GM19397 (cell line): ENCODE measurements at regions not wholly inside any gene's neighbourhood (a gene's known extent, or its start where the extent isn't known, plus 50 kb on each side); places are given as distances from the start of the nearest gene placed in this dataset.
A peak's percentile ranks its signal among the peaks of the same experiment; 100 is the strongest.

Experiments used
- ATAC-seq: cut with Tn5 transposase; IDR thresholded peaks from one replicate; pipeline ENCODE4 v1.9.1; 2021; ENCODE audit warnings: mild to moderate bottlenecking, moderate library complexity; ENCODE audit not compliant: unreplicated experiment

DNA sequence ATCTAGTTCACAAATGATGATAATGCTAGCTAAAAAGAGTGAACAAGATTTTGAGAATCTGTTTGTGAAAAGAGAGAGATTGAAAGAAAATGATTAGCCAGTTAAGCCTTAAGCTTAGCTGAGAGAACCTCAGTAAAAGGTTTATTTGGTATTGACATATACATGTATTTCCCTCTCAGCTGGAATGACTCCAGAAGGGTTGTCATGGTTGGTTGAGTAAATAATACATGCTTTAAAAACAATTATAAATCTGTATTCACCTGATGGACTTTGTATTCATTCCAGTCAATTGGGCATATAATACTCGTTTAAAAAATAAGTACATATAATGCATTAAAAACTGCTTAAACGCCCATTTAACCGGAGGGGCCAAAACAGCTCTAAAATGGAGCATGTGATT is 181.4 kb downstream of the GRB14 start:
- no peak for ATAC-seq

DNA sequence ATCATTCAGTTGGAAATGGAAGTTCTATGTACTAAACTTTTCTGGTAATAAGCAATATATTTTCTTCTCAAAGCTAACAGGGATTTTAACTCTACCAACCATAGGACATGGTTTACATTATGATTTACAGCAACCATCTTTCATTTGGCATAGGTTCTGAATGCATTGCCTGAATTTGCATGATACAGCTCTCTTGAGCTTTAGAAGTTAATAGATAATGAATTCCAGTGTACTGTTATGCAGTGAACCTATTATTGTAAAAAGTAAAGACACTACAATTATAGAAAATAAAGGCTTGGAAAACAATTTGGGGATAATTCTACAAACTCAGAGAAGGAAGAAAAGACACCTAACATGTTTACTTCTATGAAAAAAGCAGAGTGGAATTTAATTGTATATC is 182.0 kb downstream of the GRB14 start:
- ATAC-seq = no peak

DNA sequence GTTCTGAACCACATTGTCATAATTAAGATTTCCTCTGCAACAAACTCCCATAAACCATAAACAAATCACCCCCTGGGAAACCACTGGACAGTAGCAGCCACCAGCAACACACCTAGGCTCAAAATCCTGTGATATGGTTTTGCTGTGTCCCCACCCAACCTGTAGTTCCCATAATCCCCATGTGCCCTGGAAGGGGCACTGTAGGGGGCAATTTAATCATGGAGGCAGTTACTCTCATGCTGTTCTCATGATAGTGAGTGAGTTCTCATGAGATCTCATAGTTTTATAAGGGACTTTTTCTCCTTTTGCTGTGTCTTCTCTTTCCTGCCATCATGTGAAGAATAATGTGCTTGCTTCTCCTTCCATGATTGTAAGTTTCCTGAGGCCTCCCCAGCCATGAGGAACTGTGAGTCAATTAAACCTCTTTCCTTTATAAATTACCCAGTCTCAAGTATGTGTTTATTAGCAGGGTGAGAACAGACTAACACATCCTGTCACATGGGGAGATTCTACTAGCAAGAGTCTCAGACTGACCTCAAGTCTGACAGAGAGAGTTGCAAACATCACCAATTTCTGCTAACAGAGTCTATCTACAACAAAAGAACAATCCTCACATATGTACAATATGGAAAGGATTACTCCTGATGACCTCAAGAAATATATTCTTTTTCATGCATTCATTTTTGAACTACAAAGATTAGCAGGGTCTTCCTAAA is 182.6 kb downstream of the GRB14 start:
- no peak for ATAC-seq

DNA sequence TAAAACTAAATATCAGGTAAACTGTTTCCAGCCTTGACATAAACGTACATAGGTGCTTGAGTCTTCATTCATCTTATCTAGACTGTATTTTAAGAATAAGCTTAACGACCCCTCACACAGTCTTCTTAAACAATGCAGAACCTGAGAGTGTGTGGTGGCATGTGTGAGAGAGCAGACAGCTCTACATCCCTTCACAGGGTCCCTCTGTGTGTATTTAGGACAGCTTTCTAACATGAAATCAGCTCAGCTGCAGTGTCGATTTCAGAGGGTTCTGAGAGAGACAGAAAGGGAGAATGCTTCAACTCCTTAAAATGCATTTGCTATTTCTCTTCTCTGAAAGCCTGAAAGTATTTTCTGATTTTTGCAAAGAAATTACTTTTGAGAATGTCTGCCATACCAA is 185.2 kb downstream of the GRB14 start:
- ATAC-seq = no peak

DNA sequence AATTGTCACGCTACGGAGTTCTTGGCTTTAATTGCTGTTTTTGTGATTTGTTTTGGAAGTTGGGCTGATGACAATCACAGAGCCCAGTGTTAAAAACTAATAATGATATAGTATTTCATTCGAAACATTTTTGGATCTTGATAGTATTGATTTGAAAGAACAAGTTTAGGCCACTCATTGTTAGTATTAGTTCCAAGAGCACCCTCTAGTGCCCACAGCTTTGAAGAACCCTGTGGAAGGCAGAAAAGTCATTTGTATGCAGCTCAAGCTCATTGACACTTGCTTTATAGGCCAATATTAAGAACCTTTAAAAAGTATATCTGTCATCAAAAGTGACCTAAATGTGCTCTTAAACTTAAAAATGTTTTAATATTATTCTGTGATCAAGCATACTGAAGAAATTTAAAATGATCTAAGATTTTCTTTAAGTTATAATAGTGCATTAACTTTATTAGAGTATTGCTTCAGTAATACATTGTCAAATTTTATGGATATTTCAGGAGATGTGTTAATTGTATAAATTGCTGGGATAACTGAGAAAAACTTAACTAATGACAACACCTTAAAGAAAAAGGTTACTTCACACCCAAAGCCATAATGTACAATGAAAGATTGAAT is 191.0 kb downstream of the GRB14 start:
- no peak for ATAC-seq

DNA sequence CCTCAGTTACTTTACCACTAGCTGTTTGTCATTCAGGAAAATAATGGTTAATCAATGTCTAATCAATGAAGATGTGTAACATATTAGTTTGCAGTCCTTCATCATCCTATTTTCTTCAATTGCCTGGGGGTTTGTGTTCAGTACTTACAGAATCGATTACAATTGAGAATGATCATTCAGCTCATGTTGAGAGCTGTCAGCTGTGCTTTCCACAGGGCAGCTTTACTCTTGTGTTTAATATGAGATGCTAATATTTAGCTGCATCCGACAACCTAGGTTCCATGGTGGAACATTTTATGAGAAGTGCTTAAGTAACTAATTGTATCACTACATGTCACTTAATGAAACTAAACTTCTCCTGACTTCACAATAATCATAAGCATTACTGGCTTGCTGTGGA is 191.9 kb downstream of the GRB14 start:
- ATAC-seq = no peak

DNA sequence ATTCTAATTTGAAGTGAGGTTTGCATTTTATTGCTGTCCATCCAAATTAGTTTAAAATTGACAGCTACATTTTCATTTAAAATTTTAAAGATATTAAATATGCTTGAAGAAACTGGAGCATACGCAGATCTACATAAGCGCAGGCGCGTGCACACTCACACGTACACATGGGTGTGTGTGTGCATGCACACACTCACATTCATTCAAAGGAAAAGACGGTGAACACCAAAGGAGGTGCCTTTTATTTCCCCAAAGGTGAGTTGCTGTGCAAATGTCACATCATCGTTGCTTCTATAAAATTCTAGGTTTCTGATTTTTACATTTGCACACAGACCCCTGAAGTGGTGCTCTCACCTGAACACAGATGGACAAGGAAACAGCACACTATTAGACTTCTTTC is 194.2 kb downstream of the GRB14 start:
- no peak for ATAC-seq

DNA sequence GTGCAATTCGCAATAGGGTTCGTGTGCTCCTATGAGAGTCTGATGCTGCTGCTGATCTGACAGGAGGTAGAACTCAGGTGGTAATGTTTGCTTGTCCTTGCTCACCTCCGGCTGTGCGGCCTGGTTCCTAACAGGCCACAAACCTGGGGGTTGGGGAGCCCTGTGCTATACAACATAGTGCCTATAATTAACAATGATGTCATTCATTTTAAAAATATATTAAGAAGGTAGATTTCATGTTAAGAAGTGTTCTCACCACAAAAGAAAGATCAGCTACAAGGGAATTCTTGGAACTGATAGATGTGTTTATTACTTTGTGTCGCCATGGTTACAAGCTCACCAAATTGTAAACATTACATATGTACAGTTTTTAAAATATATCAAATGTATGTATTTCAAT is 200.5 kb downstream of the GRB14 start:
- no peak for ATAC-seq

DNA sequence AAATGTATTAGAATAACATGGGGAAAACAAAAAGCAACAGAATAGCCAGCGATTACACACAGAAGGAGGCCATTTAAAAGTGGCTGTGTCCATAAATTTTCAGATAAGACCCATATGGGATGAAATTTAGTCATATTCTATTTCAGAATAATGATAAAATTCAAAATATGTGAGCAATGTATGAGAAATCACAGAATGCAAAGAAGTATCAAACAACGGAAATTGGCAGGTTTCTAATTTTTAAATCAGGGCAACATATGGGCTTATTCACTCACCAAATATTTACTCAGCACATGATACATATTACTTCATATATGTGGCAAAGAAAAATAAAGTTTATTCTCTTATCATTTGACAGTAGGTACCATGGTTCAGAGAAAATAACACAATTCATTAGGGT is 208.5 kb downstream of the GRB14 start:
- no peak for ATAC-seq

DNA sequence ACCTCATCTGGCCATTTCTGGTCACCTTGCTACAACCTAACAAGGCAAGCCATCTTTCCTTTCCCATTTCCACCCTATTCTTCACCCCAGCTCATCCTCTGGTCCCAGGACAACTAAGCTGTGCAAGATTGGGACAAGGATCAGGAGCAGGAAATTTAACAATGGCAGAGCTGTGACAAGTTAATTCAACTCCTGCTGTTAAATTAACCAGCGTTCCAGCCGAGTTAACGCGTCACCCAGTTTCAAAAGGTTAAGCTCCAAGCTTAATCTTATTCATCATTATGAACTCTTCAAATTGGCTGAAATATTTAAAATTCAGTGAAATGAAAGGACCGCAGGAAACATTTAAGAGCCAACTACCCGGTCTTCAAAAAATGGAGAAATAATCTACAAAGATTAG is 231.9 kb downstream of the GRB14 start:
- no peak for ATAC-seq

DNA sequence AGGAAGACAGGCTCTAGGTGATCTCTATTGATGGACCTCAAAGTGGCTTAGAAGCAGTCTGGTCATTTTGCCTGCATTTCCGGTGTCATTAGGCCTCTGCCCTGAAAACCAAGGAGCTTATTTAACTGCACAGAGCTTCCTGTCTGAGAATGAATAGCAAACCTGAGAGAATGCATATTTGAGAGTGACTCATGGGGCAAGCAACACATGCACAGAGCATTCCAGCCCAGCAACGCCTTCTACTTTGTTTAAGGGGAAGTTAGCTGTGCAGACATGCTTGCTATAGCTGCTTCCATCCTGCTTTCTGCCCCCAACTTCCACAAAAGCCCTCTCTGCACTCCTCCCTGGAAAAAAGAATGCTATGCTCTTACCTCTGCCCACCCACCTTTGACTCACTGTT is 232.8 kb downstream of the GRB14 start:
- ATAC-seq = peak; percentile 72

DNA sequence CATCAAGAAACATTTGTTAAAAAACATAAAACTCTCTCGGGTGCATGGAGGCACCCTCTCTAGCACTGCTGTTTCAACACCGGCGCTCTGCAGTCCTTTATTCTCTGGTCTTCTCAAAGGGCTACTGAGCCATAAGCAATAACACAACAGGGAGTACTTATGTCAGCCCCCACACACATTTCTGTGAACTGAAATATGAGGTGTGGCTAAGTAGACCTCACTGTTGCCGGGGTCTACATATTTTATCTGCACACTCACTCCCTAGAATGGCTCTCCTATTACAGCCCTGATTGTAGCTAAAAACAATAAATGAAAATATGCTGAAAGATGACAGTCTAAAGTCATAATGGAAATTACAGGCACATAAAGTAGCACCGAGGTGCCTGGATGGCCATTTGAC is 235.1 kb downstream of the GRB14 start:
- no peak for ATAC-seq

DNA sequence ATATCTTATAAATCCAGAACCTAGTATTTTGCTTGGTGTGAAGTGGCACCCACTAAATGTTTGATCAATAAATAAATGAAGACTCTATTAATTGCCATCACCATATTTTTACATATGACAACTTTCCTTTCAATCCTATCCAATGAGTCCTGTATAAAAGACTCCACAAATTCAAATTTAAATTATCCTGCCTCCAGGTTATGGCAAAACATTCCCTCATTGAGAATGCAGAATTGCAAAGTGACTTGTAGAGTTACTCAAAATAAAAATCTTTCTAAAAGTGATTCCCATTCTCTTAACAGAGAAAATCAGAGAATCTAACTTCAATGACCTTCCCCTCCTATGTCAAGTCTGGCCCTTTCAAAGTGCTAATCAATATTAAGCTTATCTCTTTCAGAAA is 236.8 kb downstream of the GRB14 start:
- no peak for ATAC-seq

DNA sequence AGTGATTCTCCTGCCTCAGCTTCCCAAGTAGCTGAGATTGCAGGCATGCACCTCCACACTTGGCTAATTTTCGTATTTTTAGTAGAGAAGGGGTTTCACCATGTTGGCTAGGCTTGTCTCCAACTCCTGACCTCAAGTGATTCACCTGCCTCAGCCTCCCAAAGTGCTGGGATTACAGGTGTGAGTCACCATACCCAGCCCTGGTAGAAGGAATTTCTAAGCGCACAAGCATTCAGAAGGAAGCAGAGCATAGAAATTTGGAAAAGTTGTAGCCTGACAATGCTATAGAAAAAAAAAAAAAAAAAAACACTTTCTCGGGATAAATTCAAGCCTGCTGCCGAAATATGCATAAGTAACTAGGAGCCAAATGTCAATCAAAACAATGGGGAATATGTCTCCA is 249.4 kb downstream of the GRB14 start:
- ATAC-seq = no peak

DNA sequence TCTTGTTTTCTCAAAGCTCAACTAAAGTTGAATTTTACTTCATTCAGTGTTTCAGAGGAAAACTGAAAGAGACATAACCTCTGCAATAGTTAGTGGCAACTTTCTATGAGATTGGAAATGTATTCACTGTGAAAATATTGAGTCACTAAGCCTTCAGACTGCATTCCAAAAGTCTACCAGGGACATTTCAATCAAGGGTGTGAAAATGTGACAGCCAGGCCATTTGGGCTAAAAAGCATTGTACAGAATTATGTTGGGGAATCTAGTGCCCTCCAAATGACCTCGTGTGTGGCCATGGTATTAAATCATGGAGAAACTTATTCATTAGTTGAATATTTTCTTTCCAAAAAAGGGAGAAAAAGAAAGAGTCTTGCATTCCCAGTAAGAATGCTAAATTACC is 251.9 kb downstream of the GRB14 start:
- no peak for ATAC-seq

DNA sequence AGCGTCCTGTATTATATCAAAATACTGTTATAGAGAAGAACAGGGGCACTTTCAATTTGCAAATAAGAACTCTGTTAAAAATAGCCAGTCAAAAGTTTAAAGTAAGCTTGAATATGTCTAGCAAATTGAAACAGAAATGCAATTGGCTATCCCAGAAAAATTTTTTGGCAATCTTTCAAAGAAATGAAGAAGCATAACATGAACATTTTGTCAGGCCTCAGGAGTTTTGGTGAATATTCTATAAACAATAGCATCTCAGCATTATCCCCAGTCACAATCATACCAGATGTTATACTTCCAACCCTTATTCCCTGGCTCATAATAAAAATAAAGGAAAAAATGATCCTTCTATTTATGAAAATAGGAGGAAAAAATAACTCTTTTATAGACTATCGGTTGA is 252.4 kb downstream of the GRB14 start:
- no peak for ATAC-seq

DNA sequence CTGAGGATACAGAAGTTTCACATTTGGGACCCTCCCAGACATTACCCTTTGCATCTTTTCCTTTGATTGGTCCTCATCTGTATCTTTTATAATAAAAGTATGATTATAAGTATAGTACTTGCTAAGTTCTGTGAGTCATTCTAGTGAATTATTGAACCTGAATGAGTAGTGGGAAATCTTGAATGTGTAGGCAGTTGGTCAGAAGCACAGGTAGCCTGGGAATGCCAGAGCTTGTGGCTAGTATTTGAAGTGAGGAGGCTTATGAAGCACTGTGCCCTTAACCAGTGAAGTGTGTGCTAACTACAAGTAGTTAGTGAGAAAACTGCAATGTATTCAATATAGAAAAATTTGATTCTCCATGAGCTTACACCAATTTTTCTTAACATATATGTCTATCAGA is 257.6 kb downstream of the GRB14 start:
- ATAC-seq = no peak

DNA sequence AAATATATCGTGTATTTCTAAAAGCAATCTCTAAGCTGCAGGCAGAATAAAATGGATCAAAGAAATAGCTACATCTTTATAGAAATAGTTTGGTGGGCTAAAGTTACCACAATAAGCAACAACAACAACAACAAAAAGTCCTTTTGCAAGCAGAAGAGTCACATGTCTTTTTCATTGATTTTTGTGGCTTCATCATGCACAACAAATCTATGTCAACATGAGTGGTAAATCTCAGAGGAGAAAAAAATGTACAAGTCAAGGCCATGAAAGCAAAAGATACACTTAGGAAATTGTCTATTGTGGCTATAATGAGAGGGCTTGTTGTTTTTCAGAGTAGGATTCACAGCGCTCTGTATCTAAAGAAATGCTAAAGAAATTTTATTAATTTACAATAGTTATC is 269.7 kb downstream of the GRB14 start:
- no peak for ATAC-seq

DNA sequence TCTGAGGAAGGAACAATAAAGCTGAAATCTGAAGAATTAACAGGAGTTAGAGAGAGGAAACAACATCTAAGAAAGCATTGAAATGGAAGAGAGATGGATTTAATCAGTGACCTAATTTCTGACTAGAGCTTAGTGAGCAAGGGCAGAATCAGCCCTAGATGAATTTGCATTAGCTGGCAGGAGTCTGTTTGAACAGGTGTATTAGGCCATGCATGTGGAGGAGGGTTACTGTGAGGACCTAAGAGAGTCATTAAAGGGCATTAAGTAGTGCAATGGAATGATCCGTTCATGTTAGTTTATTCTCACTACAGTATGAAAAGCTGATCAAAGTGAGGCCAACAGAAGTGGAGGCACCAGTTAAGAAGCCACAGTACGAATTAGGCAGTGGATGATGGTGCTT is 285.3 kb downstream of the GRB14 start:
- no peak for ATAC-seq

DNA sequence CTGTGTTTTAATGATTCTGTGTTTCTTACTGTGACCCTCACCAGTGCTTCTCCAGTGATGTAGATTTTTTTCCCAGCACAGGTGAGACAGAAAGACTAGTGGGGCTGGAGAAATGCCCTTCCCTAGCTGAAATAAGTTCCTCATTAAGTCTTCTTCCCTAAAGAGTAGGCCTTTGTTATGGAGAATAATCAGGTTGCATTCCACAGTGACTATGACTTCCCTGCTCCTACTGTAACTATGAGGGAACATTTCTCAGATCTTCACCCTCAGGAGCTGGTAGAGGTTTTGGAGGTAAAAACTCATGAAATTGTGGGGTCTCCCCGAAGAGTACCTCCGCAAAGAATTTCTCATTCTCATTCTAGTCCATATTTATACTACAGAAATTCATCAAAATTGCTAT is 286.2 kb downstream of the GRB14 start:
- no peak for ATAC-seq

DNA sequence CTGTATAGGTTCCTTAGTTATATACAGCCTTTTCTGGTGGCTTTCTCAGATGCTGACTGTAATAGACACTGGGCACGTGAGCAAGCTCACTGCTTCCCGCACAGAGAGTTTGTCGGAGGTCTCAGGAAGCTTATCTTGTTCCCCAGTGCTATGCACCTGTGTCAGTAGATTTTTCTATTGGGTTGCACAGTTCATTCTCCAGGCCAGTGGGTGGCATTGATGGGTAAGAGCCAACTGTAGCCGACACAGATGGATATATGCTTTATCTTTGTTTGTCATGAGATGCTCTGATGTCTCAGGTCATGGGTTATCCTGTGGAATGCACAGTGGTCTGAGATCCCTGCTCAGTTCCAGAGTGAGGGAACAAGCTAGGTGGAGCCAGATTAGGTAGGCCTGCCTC is 293.0 kb downstream of the GRB14 start:
- ATAC-seq = no peak

DNA sequence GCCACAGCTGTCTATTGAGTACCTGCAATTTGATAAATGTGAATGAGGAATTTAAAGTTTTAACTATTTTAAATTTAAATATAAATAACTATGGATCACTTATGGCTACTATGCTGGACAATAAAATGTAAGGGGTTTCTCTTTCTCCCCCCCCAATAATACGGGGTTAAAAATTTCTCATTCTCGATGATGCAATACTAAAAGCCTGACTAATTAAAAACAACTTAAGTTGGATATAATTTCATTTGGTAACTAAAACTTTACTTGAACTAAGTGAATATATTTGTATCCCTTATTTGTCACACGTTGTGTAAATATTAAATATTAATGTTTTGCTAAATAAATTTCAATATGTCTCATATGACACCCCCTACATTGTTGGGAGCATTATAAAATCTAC is 297.3 kb downstream of the GRB14 start:
- no peak for ATAC-seq

DNA sequence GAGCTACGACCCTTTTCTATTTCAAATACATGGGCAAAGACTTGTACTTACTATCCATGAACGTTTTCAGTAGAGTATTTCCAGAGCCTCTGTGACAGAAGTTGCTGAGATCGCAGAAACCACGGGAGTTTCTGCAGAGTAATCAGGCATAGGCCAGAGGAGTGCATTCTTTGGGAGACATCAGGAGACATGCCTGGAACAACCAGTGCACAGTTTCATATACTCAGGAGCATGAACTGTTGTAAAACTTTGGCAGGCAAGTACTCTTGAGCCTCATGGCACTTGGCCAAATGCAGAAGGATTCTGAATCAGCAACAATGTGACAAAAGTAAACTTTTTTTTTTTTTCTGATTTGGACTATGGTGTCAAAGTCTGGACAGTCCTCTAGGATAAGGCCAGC is 307.1 kb downstream of the GRB14 start:
- ATAC-seq = no peak
